ENCODE measurements at regions not wholly inside any gene's neighbourhood (a gene's known extent, or its start where the extent isn't known, plus 50 kb on each side); places are given as distances from the start of the nearest gene placed in this dataset.
"Not testable (repeated sequence)": the region's sequence is repeated elsewhere in the genome, so short reads cannot be mapped to it uniquely, and the experiment has no call there.

GRCh38 chr4:23105759-23106370, 413.1 kb downstream of the GBA3 start:
- POLR2A ChIA-PET, result no interaction called here
- H3K36me3 Mint-ChIP-seq, result no peaks in the 10 kb centered on the region
- no peaks in the 10 kb centered on the region for H3K4me1 Mint-ChIP-seq
- no peaks in the 10 kb centered on the region for H3K9me3 Mint-ChIP-seq
- no peak overlapping the region for H3K4me3 Mint-ChIP-seq
- no peaks in the 10 kb centered on the region for H3K27me3 Mint-ChIP-seq
- ATAC-seq (ENCODE audit: low read depth) (no peak), DNase-seq (no peak)
- H3K27ac Mint-ChIP-seq, result no peak overlapping the region

GRCh38 chr4:23097251-23097650, 404.5 kb downstream of the GBA3 start:
- no peak for ATAC-seq (ENCODE audit: low read depth)
- DNase-seq, result no peak
- POLR2A ChIA-PET, result no interaction called here
- Mint-ChIP-seq H3K9me3 (peaks cover 3% of the 10 kb centered on the region), H3K27me3 (no peaks in the 10 kb centered on the region), H3K4me3 (no peak overlapping the region), H3K36me3 (no peaks in the 10 kb centered on the region), H3K27ac (no peak overlapping the region), H3K4me1 (no peaks in the 10 kb centered on the region)

GRCh38 chr4:23091711-23092110, 399.0 kb downstream of the GBA3 start:
- no peaks in the 10 kb centered on the region for H3K27me3 Mint-ChIP-seq
- POLR2A ChIA-PET, result no interaction called here
- no peaks in the 10 kb centered on the region for H3K36me3 Mint-ChIP-seq
- H3K27ac Mint-ChIP-seq, result no peak overlapping the region
- no peak for ATAC-seq (ENCODE audit: low read depth)
- no peaks in the 10 kb centered on the region for H3K4me1 Mint-ChIP-seq
- DNase-seq, result no peak
- no peak overlapping the region for H3K4me3 Mint-ChIP-seq
- peaks cover 3% of the 10 kb centered on the region for H3K9me3 Mint-ChIP-seq

GRCh38 chr4:23085249-23085568, 392.5 kb downstream of the GBA3 start:
- Mint-ChIP-seq H3K4me3 (no peak overlapping the region), H3K9me3 (peaks cover 10% of the 10 kb centered on the region), H3K27me3 (no peaks in the 10 kb centered on the region), H3K36me3 (no peaks in the 10 kb centered on the region), H3K27ac (no peak overlapping the region), H3K4me1 (no peaks in the 10 kb centered on the region)
- no peak for ATAC-seq (ENCODE audit: low read depth)
- POLR2A ChIA-PET, result no interaction called here
- no peak for DNase-seq

GRCh38 chr4:23084559-23085248, 392.0 kb downstream of the GBA3 start:
- POLR2A ChIA-PET, result no interaction called here
- ATAC-seq (ENCODE audit: low read depth) (no peak), DNase-seq (no peak)
- H3K9me3 Mint-ChIP-seq, result peaks cover 10% of the 10 kb centered on the region
- no peak overlapping the region for H3K4me3 Mint-ChIP-seq
- H3K4me1 Mint-ChIP-seq, result no peaks in the 10 kb centered on the region
- H3K27ac Mint-ChIP-seq, result no peak overlapping the region
- no peaks in the 10 kb centered on the region for H3K27me3 Mint-ChIP-seq
- no peaks in the 10 kb centered on the region for H3K36me3 Mint-ChIP-seq

GRCh38 chr4:23083391-23083790, 390.7 kb downstream of the GBA3 start:
- no peaks in the 10 kb centered on the region for H3K36me3 Mint-ChIP-seq
- POLR2A ChIA-PET, result no interaction called here
- no peak overlapping the region for H3K4me3 Mint-ChIP-seq
- ATAC-seq (ENCODE audit: low read depth) (no peak), DNase-seq (no peak)
- H3K27me3 Mint-ChIP-seq, result no peaks in the 10 kb centered on the region
- H3K9me3 Mint-ChIP-seq, result peaks cover 10% of the 10 kb centered on the region
- no peaks in the 10 kb centered on the region for H3K4me1 Mint-ChIP-seq
- H3K27ac Mint-ChIP-seq, result no peak overlapping the region

GRCh38 chr4:23080171-23080570, 387.4 kb downstream of the GBA3 start:
- H3K36me3 Mint-ChIP-seq; H3K27ac Mint-ChIP-seq; DNase-seq; POLR2A ChIA-PET; H3K4me1 Mint-ChIP-seq; H3K4me3 Mint-ChIP-seq; H3K27me3 Mint-ChIP-seq; ATAC-seq (ENCODE audit: low read depth): not testable (repeated sequence)
- H3K9me3 Mint-ChIP-seq, result peaks cover 10% of the 10 kb centered on the region

GRCh38 chr4:23070848-23071570, 378.3 kb downstream of the GBA3 start:
- H3K27ac Mint-ChIP-seq, result no peak overlapping the region
- DNase-seq (no peak), ATAC-seq (ENCODE audit: low read depth) (no peak)
- H3K9me3 Mint-ChIP-seq, result peaks cover 1% of the 10 kb centered on the region
- no peaks in the 10 kb centered on the region for H3K36me3 Mint-ChIP-seq
- no peak overlapping the region for H3K4me3 Mint-ChIP-seq
- no peaks in the 10 kb centered on the region for H3K27me3 Mint-ChIP-seq
- no peaks in the 10 kb centered on the region for H3K4me1 Mint-ChIP-seq
- POLR2A ChIA-PET, result no interaction called here

- H3K36me3 Mint-ChIP-seq, result no peaks in the 10 kb centered on the region
- H3K4me1 Mint-ChIP-seq, result no peaks in the 10 kb centered on the region
- no peak overlapping the region for H3K27ac Mint-ChIP-seq
- no peaks in the 10 kb centered on the region for H3K27me3 Mint-ChIP-seq
- no peak for DNase-seq
- no peak overlapping the region for H3K4me3 Mint-ChIP-seq
- peaks cover 1% of the 10 kb centered on the region for H3K9me3 Mint-ChIP-seq
- POLR2A ChIA-PET, result no interaction called here
- no peak for ATAC-seq (ENCODE audit: low read depth)
These were observed 376.0 kb downstream of the GBA3 start for GRCh38 chr4:23068756-23069155.

GRCh38 chr4:23068287-23068686, 375.6 kb downstream of the GBA3 start:
- H3K9me3 Mint-ChIP-seq, result peaks cover 1% of the 10 kb centered on the region
- POLR2A ChIA-PET, result no interaction called here
- no peaks in the 10 kb centered on the region for H3K27me3 Mint-ChIP-seq
- H3K4me1 Mint-ChIP-seq, result no peaks in the 10 kb centered on the region
- ATAC-seq (ENCODE audit: low read depth) (no peak), DNase-seq (no peak)
- no peaks in the 10 kb centered on the region for H3K36me3 Mint-ChIP-seq
- H3K4me3 Mint-ChIP-seq, result no peak overlapping the region
- H3K27ac Mint-ChIP-seq, result no peak overlapping the region

- no peak overlapping the region for H3K27ac Mint-ChIP-seq
- H3K4me1 Mint-ChIP-seq, result no peaks in the 10 kb centered on the region
- H3K27me3 Mint-ChIP-seq, result no peaks in the 10 kb centered on the region
- H3K4me3 Mint-ChIP-seq, result no peak overlapping the region
- no peak for ATAC-seq (ENCODE audit: low read depth)
- DNase-seq, result no peak
- POLR2A ChIA-PET, result no interaction called here
- no peaks in the 10 kb centered on the region for H3K36me3 Mint-ChIP-seq
- peaks cover 1% of the 10 kb centered on the region for H3K9me3 Mint-ChIP-seq
These were observed 369.5 kb downstream of the GBA3 start for GRCh38 chr4:23062188-23062587.

GRCh38 chr4:23061431-23061830, 368.7 kb downstream of the GBA3 start:
- H3K36me3 Mint-ChIP-seq, result no peaks in the 10 kb centered on the region
- no peak for ATAC-seq (ENCODE audit: low read depth)

GRCh38 chr4:23060776-23061175, 368.0 kb downstream of the GBA3 start:
- H3K27ac Mint-ChIP-seq, result no peak overlapping the region
- no peak overlapping the region for H3K4me3 Mint-ChIP-seq
- no peak for ATAC-seq (ENCODE audit: low read depth)
- DNase-seq, result no peak
- H3K4me1 Mint-ChIP-seq, result no peaks in the 10 kb centered on the region
- no peaks in the 10 kb centered on the region for H3K9me3 Mint-ChIP-seq
- H3K27me3 Mint-ChIP-seq, result no peaks in the 10 kb centered on the region
- POLR2A ChIA-PET, result no interaction called here
- no peaks in the 10 kb centered on the region for H3K36me3 Mint-ChIP-seq

More at GRCh38 chr4:23061431-23061830, 368.7 kb downstream of the GBA3 start:
- Mint-ChIP-seq H3K27me3 (no peaks in the 10 kb centered on the region), H3K4me3 (no peak overlapping the region), H3K27ac (no peak overlapping the region), H3K9me3 (no peaks in the 10 kb centered on the region), H3K4me1 (no peaks in the 10 kb centered on the region)
- DNase-seq, result no peak
- POLR2A ChIA-PET, result no interaction called here

- Mint-ChIP-seq H3K27me3 (no peaks in the 10 kb centered on the region), H3K4me3 (no peak overlapping the region), H3K4me1 (no peaks in the 10 kb centered on the region), H3K27ac (no peak overlapping the region), H3K36me3 (no peaks in the 10 kb centered on the region), H3K9me3 (no peaks in the 10 kb centered on the region)
- ATAC-seq (ENCODE audit: low read depth) (no peak), DNase-seq (no peak)
- POLR2A ChIA-PET, result no interaction called here
These were observed 365.5 kb downstream of the GBA3 start for GRCh38 chr4:23058165-23058776.

Measured in activated naive CD8-positive, alpha-beta T cell treated with anti-CD3 and anti-CD28 coated beads, Interleukin-2, amount 10 ng/mL, durations not matched to agents 7 days and 5 days (primary cell).